Spleen (tissue), 7 donors: ENCODE measurements at regions not wholly inside any gene's neighbourhood (a gene's known extent, or its start where the extent isn't known, plus 50 kb on each side); places are given as distances from the start of the nearest gene placed in this dataset.

ENCODE experiments used
- POLR2A ChIP-seq, 3 donors: fragments of 450-650 bp; IDR thresholded peaks; one replicate each; pipeline ENCODE4 v1.5.1; 2017; ENCODE audit warnings: antibody characterized with exemption in 3 of 3, mild to moderate bottlenecking in 1 of 3
- POLR2AphosphoS5 ChIP-seq, 3 donors: sonication (generic); formaldehyde crosslinking; IDR thresholded peaks; one replicate each; pipeline ENCODE4 v1.5.1; 2017; ENCODE audit warnings: antibody characterized with exemption in 3 of 3
- TF ChIP-seq, protein P1 (sequence below), 11 experiments: fragments of 200-600 bp in 7 of 11; fragments of 450-650 bp in 4 of 11; sonication (generic) in 4 of 11; IDR thresholded peaks in 8 of 11; conservative IDR thresholded peaks in 3 of 11; 1 replicate in 7 of 11; 2 replicates in 4 of 11; pipeline versions ENCODE4 v1.4.0 to v1.8.0; 2016 to 2021; ENCODE audit warnings: antibody characterized with exemption in 11 of 11, inconsistent platforms in 4 of 11, mild to moderate bottlenecking in 1 of 11
- donor health status: DM: no; HTN: no; CAD: no; lungs with moderate emphysema.
- donor health status: DM: no; HTN: no; CAD: no.
- donor health status: DM: no; HTN: no; CAD: no.

DNA sequence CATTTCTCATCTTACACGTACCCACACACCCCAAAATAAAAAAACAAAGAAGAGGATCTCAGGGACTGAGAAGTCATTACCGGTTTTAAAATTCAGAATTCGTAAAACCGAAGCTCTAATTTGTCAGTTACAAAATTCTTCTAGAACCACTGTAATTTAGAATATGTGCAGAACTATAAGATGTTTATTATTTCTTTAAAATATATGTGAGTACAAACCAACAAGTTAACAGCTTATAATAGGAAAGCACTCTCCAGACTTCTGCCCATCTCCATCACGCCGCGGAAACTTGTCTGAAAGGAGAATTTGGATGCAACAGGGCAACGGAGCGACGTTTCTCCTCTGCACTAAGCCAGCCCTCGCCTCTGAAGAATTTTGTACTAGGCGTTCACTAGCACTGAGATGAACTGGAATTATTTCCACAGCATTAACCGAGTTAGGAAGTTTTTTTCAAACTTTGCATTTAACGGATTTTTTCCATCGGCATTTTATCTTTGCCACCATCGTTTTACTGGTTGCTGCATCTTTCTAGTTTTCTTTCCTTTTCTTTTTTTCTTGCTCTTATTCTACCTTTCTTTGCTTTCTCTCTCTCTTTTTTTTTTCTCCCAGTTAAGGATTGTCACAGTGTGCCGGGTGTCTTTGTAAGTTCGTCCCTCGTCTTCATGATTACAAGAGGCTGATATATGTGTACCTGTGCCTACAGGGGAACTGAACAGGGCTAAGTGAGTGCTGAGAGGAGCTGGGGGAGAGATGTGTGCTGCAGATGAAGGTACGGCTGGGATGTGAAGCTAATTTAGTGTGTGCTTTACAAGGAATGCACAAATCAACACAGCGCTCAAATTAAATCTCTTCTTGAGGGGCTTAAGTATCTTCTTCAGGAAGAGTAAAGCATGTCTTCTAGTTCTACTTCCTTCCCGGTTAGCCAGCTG, 295.9 kb upstream of the NFE2L3 start:
- TF ChIP-seq POLR2AphosphoS5 (IDR thresholded peaks at IDR 0.05) (no peak), POLR2A (IDR thresholded peaks at IDR 0.05) (no peak)
- TF ChIP-seq, protein P1, sequence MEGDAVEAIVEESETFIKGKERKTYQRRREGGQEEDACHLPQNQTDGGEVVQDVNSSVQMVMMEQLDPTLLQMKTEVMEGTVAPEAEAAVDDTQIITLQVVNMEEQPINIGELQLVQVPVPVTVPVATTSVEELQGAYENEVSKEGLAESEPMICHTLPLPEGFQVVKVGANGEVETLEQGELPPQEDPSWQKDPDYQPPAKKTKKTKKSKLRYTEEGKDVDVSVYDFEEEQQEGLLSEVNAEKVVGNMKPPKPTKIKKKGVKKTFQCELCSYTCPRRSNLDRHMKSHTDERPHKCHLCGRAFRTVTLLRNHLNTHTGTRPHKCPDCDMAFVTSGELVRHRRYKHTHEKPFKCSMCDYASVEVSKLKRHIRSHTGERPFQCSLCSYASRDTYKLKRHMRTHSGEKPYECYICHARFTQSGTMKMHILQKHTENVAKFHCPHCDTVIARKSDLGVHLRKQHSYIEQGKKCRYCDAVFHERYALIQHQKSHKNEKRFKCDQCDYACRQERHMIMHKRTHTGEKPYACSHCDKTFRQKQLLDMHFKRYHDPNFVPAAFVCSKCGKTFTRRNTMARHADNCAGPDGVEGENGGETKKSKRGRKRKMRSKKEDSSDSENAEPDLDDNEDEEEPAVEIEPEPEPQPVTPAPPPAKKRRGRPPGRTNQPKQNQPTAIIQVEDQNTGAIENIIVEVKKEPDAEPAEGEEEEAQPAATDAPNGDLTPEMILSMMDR (IDR thresholded peaks at IDR 0.05 in 8 of 11, conservative IDR thresholded peaks at IDR 0.05 in 3 of 11): no peak
